ENCODE measurements at regions not wholly inside any gene's neighbourhood (a gene's known extent, or its start where the extent isn't known, plus 50 kb on each side); places are given as distances from the start of the nearest gene placed in this dataset.

DNA sequence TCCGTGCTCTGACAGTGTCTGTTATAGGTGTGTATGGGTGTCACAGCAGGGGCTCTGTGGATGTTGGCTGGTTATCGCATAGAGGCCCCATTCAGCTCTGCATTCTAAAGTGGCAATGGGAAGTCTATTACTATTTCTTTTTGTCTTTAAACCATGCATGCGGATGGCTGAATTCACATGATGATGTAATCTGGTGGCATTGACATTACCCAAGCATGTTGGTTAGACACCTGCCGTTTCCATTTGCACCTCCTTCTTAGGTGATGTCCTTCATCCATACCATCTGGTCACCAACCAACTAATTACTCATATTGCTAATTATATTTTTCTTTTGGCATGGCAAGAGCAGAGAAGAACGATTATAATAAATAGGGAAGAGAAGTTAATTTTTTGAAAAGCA lies 270.8 kb upstream of the RGS6 start:
- Mint-ChIP-seq H3K36me3 (peaks cover 20 to 44% (median 34%) of the 10 kb centered on the region in 3 donors), H3K27ac (no peak overlapping the region), H3K4me3 (no peak overlapping the region), H3K9me3 (no peaks in the 10 kb centered on the region), H3K27me3 (ENCODE audit: low read depth in 3 of 3) (peaks cover 0 to 1% (median 0%) of the 10 kb centered on the region in 3 donors), H3K4me1 (peaks cover 0 to 16% of the 10 kb centered on the region in 2 donors)
- no peak for DNase-seq

DNA sequence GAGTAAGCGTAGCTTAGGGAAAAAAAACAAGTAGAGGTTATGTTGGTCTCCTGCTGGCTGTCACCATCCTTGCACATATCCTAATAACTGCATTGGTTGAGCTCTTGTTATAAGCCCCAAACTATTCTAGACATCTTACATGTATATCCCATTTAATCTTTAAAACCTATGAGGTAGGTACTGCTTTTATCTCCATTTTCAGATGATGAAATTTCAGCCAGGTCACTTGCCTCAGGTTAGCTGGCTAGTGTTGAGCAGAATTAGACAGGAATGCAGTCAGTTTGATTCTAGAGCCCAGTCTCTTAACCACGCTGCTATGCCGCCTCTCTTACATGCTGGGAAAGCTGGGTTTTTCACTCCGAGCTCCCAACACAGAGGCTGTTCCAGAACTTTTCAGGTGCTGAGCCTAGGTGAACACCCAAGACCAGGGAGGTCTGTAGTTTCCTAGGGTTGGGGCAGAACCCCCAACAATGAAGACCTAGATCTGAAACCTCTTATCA lies 269.9 kb upstream of the RGS6 start:
- Mint-ChIP-seq H3K27me3 (ENCODE audit: low read depth in 3 of 3) (peaks cover 0 to 3% (median 0%) of the 10 kb centered on the region in 3 donors), H3K4me3 (no peak overlapping the region), H3K36me3 (peaks cover 20 to 48% (median 37%) of the 10 kb centered on the region in 3 donors), H3K27ac (no peak overlapping the region), H3K9me3 (no peaks in the 10 kb centered on the region), H3K4me1 (peaks cover 0 to 16% of the 10 kb centered on the region in 2 donors)
- no peak for DNase-seq

DNA sequence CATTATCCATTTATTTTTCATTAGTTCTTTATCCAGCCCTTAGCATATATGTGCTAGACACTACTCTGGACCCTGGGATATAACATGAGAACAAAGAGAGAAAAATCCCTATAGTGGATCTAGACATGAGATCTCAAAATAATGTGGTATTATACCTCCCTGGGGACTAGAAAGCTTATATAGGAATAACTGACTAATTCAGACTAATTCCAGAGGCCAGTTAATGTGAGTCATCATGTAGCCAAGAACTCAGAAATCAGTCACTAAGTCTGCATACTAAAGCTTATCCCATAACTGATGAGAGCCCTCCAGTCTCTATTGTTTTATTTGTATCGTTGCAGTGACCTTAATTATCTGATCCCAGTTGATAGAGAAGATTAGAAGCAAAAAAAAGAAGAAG lies 267.1 kb upstream of the RGS6 start:
- Mint-ChIP-seq H3K4me3 (no peak overlapping the region), H3K36me3 (peaks cover 22 to 40% (median 33%) of the 10 kb centered on the region in 3 donors), H3K4me1 (peaks cover 0 to 3% of the 10 kb centered on the region in 2 donors), H3K27ac (no peak overlapping the region), H3K9me3 (no peaks in the 10 kb centered on the region), H3K27me3 (ENCODE audit: low read depth in 3 of 3) (peaks cover 0 to 3% (median 0%) of the 10 kb centered on the region in 3 donors)
- no peak for DNase-seq

DNA sequence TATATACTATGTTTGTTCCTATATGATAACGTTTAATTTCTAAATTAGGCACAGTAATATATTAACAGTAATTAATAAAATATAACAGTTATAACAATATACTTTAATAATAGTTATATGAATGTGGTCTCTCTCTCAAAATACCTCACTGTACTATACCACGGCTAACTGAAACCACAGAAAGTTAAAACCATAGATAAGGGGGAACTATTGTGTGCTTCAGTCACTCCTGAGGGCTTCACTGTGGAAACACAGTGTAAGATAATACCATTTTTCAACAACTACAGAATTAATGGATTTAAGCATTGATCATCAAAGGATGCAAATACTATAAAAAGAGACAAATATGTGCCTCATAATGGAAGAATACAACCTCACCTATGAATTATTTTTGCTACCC lies 266.4 kb upstream of the RGS6 start:
- peaks cover 0 to 3% (median 0%) of the 10 kb centered on the region in 3 donors for H3K27me3 Mint-ChIP-seq (ENCODE audit: low read depth in 3 of 3)
- no peak overlapping the region for H3K27ac Mint-ChIP-seq
- H3K4me1 Mint-ChIP-seq = peaks cover 0 to 3% of the 10 kb centered on the region in 2 donors
- H3K36me3 Mint-ChIP-seq = peaks cover 22 to 34% (median 29%) of the 10 kb centered on the region in 3 donors
- H3K9me3 Mint-ChIP-seq = no peaks in the 10 kb centered on the region
- no peak for DNase-seq
- H3K4me3 Mint-ChIP-seq = no peak overlapping the region

- Mint-ChIP-seq H3K27me3 (ENCODE audit: low read depth in 3 of 3) (peaks cover 0 to 3% (median 0%) of the 10 kb centered on the region in 3 donors), H3K36me3 (peaks cover 24 to 34% (median 33%) of the 10 kb centered on the region in 3 donors), H3K9me3 (no peaks in the 10 kb centered on the region), H3K4me1 (peaks cover 0 to 3% of the 10 kb centered on the region in 2 donors), H3K27ac (no peak overlapping the region), H3K4me3 (no peak overlapping the region)
- DNase-seq = no peak
Observed at GRCh38 chr14:71666571-71667145, 265.6 kb upstream of the RGS6 start.

DNA sequence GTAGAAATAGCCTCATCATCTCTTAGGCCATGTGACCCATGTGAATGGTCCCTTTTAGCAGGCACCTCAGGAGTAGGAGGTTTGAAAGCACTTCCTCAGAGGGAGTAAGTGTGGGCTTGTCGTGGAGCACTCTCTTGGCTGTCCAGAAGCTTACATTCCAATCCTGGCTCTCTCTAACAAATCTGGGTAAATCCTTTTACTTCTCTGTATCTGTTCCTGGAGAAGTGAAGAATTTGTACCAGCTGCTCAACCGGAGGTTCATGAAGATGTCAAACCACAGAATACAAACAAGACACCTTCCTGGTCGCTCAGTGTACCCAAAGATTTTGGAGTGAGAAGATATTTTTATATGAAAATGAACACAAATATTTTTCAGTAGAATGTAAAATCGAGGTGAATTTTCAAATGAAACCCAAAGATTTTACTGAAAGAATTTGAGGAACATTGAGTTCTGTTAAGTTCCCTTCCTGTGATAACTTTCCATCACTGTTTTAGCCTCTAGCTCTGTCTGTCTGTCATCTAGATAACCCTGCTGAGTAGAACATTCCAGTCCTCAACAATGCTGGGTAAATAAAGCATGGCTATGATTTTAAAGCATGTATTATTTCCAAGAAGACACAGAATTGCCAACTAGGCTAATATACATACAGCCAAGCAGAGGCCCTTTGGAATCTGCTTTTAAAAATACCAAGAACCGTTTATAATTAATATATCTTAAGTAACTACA lies 263.9 kb upstream of the RGS6 start:
- H3K4me1 Mint-ChIP-seq = peaks cover 0 to 3% of the 10 kb centered on the region in 2 donors
- peaks cover 0 to 3% (median 0%) of the 10 kb centered on the region in 3 donors for H3K27me3 Mint-ChIP-seq (ENCODE audit: low read depth in 3 of 3)
- no peak overlapping the region for H3K4me3 Mint-ChIP-seq
- H3K9me3 Mint-ChIP-seq = no peaks in the 10 kb centered on the region
- peaks cover 32 to 39% (median 33%) of the 10 kb centered on the region in 3 donors for H3K36me3 Mint-ChIP-seq
- no peak for DNase-seq
- no peak overlapping the region for H3K27ac Mint-ChIP-seq

GRCh38 chr14:71672596-71672995 lies 259.6 kb upstream of the RGS6 start:
- no peak overlapping the region for H3K4me3 Mint-ChIP-seq
- peaks cover 0 to 2% (median 0%) of the 10 kb centered on the region in 3 donors for H3K27me3 Mint-ChIP-seq (ENCODE audit: low read depth in 3 of 3)
- no peak for DNase-seq
- peaks cover 0 to 3% of the 10 kb centered on the region in 2 donors for H3K4me1 Mint-ChIP-seq
- peaks cover 30 to 47% (median 41%) of the 10 kb centered on the region in 3 donors for H3K36me3 Mint-ChIP-seq
- peaks cover 0 to 2% (median 0%) of the 10 kb centered on the region in 6 donors for H3K9me3 Mint-ChIP-seq
- no peak overlapping the region for H3K27ac Mint-ChIP-seq

DNA sequence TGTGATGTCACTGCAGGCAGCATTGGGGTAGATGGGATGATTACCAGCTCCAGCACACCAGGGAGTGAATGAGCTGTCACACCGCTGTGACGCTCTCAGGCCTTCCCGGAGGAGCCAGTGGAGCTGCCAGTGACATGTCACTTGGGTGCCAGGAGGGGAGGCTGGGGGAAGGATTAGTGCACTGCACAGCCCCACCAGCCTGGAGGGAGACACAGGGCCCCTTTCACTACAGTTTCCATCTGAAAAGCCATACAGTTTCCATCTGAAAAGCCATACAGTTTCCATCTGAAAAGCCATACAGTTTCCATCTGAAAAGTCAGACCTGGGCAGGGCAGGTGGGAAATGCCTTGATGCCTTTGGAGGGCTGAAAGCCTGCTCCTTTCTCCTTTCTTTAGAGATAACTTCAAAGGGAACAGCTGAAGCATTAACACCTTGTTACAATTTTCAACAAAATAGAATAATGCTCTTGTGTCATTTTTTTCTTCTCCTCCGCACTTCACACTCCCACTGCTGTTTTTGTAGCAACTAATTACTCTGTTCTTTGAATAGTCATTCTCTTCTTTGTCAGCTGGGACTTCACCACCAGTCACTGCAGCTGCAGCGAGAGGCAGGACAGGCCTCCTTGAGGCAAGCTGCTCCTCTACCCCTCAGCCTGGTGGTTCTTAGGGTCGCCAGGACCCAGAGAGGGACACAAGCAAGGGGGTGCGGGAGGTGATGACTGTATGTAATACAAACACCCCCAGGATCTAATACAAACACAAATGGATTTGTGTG lies 256.9 kb upstream of the RGS6 start:
- H3K36me3 Mint-ChIP-seq = peaks cover 35 to 55% (median 51%) of the 10 kb centered on the region in 3 donors
- peaks cover 0 to 2% (median 2%) of the 10 kb centered on the region in 3 donors for H3K27me3 Mint-ChIP-seq (ENCODE audit: low read depth in 3 of 3)
- no peak for DNase-seq
- H3K4me1 Mint-ChIP-seq = no peaks in the 10 kb centered on the region
- no peak overlapping the region for H3K27ac Mint-ChIP-seq
- H3K9me3 Mint-ChIP-seq = peaks cover 0 to 2% (median 0%) of the 10 kb centered on the region in 6 donors
- peak overlapping the region in 1 of 5 donors; percentile 15 for H3K4me3 Mint-ChIP-seq

GRCh38 chr14:71675900-71676287 lies 256.3 kb upstream of the RGS6 start:
- H3K4me3 Mint-ChIP-seq = no peak overlapping the region
- peaks cover 35 to 55% (median 47%) of the 10 kb centered on the region in 3 donors for H3K36me3 Mint-ChIP-seq

GRCh38 chr14:71680736-71681387 lies 251.4 kb upstream of the RGS6 start:
- no peak overlapping the region for H3K4me3 Mint-ChIP-seq
- no peaks in the 10 kb centered on the region for H3K4me1 Mint-ChIP-seq
- peaks cover 0 to 2% (median 0%) of the 10 kb centered on the region in 6 donors for H3K9me3 Mint-ChIP-seq
- H3K27ac Mint-ChIP-seq = no peak overlapping the region
- peaks cover 16 to 37% (median 32%) of the 10 kb centered on the region in 3 donors for H3K36me3 Mint-ChIP-seq
- DNase-seq = no peak
- peaks cover 0 to 2% (median 2%) of the 10 kb centered on the region in 3 donors for H3K27me3 Mint-ChIP-seq (ENCODE audit: low read depth in 3 of 3)

More at GRCh38 chr14:71675900-71676287, 256.3 kb upstream of the RGS6 start:
- Mint-ChIP-seq H3K9me3 (peaks cover 0 to 2% (median 0%) of the 10 kb centered on the region in 6 donors), H3K27me3 (ENCODE audit: low read depth in 3 of 3) (peaks cover under 1 to 2% (median 2%) of the 10 kb centered on the region in 3 donors), H3K4me1 (no peaks in the 10 kb centered on the region), H3K27ac (no peak overlapping the region)
- DNase-seq = no peak

GRCh38 chr14:71682337-71682736 lies 249.9 kb upstream of the RGS6 start:
- Mint-ChIP-seq H3K27ac (no peak overlapping the region), H3K4me1 (no peaks in the 10 kb centered on the region), H3K27me3 (ENCODE audit: low read depth in 3 of 3) (peaks cover 0 to 2% (median 2%) of the 10 kb centered on the region in 3 donors), H3K4me3 (no peak overlapping the region), H3K36me3 (peaks cover 19 to 42% (median 32%) of the 10 kb centered on the region in 3 donors), H3K9me3 (peaks cover 0 to 2% (median 0%) of the 10 kb centered on the region in 6 donors)
- no peak for DNase-seq

- Mint-ChIP-seq H3K36me3 (peaks cover 11 to 33% (median 21%) of the 10 kb centered on the region in 3 donors), H3K4me3 (no peak overlapping the region), H3K27ac (no peak overlapping the region), H3K4me1 (no peaks in the 10 kb centered on the region), H3K27me3 (ENCODE audit: low read depth in 3 of 3) (peaks cover 0 to 2% (median 2%) of the 10 kb centered on the region in 3 donors), H3K9me3 (no peaks in the 10 kb centered on the region)
- no peak for DNase-seq
Observed at GRCh38 chr14:71684323-71684722, 247.9 kb upstream of the RGS6 start.

- Mint-ChIP-seq H3K9me3 (no peaks in the 10 kb centered on the region), H3K4me3 (no peak overlapping the region), H3K4me1 (no peaks in the 10 kb centered on the region), H3K27ac (no peak overlapping the region), H3K27me3 (ENCODE audit: low read depth in 3 of 3) (no peaks in the 10 kb centered on the region), H3K36me3 (peaks cover 20 to 44% (median 28%) of the 10 kb centered on the region in 3 donors)
- DNase-seq = no peak
Observed at GRCh38 chr14:71686677-71687076, 245.6 kb upstream of the RGS6 start.
